Ishikawa (cell line): ENCODE measurements at regions not wholly inside any gene's neighbourhood (a gene's known extent, or its start where the extent isn't known, plus 50 kb on each side); places are given as distances from the start of the nearest gene placed in this dataset.
A peak's percentile ranks its signal among the peaks of the same experiment; 100 is the strongest.

Experiments used
- CEBPB ChIP-seq: IDR thresholded peaks from 2 replicates; pipeline ENCODE4 v1.6.1; 2012
- CREB1 ChIP-seq: IDR thresholded peaks from 2 replicates; pipeline ENCODE4 v1.6.1; 2012; ENCODE audit warnings: low read depth
- EGR1 ChIP-seq: IDR thresholded peaks from 2 replicates; pipeline ENCODE4 v1.6.1; 2012
- EP300 ChIP-seq: IDR thresholded peaks from 2 replicates; pipeline ENCODE4 v1.6.1; 2012; ENCODE audit warnings: borderline replicate concordance
- FOXM1 ChIP-seq: IDR thresholded peaks from 2 replicates; pipeline ENCODE4 v1.6.1; 2012; ENCODE audit warnings: low read depth, borderline replicate concordance
- NFIC ChIP-seq: IDR thresholded peaks from 2 replicates; pipeline ENCODE4 v1.6.1; 2012
- RAD21 ChIP-seq: IDR thresholded peaks from 2 replicates; pipeline ENCODE4 v1.6.1; 2012; ENCODE audit warnings: low read depth
- REST ChIP-seq: IDR thresholded peaks from 2 replicates; pipeline ENCODE4 v1.6.1; 2012; ENCODE audit warnings: low read depth, mild to moderate bottlenecking
- TAF1 ChIP-seq: IDR thresholded peaks from 2 replicates; pipeline ENCODE4 v1.6.1; 2012; ENCODE audit warnings: low read depth, mild to moderate bottlenecking
- TCF12 ChIP-seq: IDR thresholded peaks from 2 replicates; pipeline ENCODE4 v1.6.1; 2012; ENCODE audit warnings: low read depth
- TEAD4 ChIP-seq: IDR thresholded peaks from 2 replicates; pipeline ENCODE4 v1.6.1; 2012
- YY1 ChIP-seq: IDR thresholded peaks from 2 replicates; pipeline ENCODE4 v1.6.1; 2012; ENCODE audit warnings: low read depth
- ZBTB7A ChIP-seq: IDR thresholded peaks from 2 replicates; pipeline ENCODE4 v1.6.1; 2012; ENCODE audit warnings: low read depth
- TF ChIP-seq, protein P1 (sequence below): IDR thresholded peaks from 2 replicates; pipeline ENCODE4 v1.6.1; 2012
- TF ChIP-seq, protein P2 (sequence below): IDR thresholded peaks from 2 replicates; pipeline ENCODE4 v1.6.1; 2012

- TF ChIP-seq, protein P1, sequence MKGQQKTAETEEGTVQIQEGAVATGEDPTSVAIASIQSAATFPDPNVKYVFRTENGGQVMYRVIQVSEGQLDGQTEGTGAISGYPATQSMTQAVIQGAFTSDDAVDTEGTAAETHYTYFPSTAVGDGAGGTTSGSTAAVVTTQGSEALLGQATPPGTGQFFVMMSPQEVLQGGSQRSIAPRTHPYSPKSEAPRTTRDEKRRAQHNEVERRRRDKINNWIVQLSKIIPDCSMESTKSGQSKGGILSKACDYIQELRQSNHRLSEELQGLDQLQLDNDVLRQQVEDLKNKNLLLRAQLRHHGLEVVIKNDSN = no peak
- TF ChIP-seq CREB1 = no peak
- TF ChIP-seq TCF12 = no peak
- no peak for TF ChIP-seq CEBPB
- TF ChIP-seq EP300 = no peak
- TF ChIP-seq YY1 = no peak
- no peak for TF ChIP-seq EGR1
- no peak for TF ChIP-seq FOXM1
- TF ChIP-seq TEAD4 = no peak
- TF ChIP-seq ZBTB7A = no peak
- no peak for TF ChIP-seq REST
- no peak for TF ChIP-seq NFIC
Measured at GRCh38 chr18:1075876-1076275, 171.2 kb downstream of the ADCYAP1 start.

- no peak for TF ChIP-seq FOXM1
- no peak for TF ChIP-seq EP300
- TF ChIP-seq TCF12 = no peak
- TF ChIP-seq RAD21 = no peak
- no peak for TF ChIP-seq ZBTB7A
- TF ChIP-seq EGR1 = no peak
- TF ChIP-seq TEAD4 = no peak
- no peak for TF ChIP-seq CEBPB
- TF ChIP-seq YY1 = no peak
- TF ChIP-seq CREB1 = no peak
- TF ChIP-seq TAF1 = no peak
- TF ChIP-seq NFIC = no peak
- TF ChIP-seq, protein P1 = no peak
- TF ChIP-seq, protein P2, sequence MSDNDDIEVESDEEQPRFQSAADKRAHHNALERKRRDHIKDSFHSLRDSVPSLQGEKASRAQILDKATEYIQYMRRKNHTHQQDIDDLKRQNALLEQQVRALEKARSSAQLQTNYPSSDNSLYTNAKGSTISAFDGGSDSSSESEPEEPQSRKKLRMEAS = no peak
- TF ChIP-seq REST = no peak
Measured at GRCh38 chr18:1078301-1078700, 173.6 kb downstream of the ADCYAP1 start.

DNA sequence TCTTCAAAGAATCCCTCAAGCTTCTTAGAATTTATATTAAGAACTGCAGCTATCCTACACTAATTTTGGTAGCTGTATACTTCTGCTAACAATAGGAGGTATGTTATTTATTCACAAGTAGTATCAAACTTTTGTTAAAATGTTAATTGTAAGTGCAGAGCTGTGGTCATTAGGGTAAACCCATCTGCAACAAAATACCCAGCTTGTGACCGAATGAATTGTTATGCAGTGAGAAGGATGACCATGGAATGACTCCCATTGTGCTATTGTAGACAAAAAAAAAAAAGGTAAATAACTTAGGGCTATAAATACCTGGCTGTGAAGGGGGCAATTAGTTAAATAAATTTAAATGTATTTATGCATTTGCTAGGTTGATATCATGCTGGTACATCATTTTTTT lies 186.1 kb downstream of the ADCYAP1 start:
- TF ChIP-seq, protein P2 = no peak
- TF ChIP-seq REST = no peak
- TF ChIP-seq CREB1 = no peak
- no peak for TF ChIP-seq FOXM1
- no peak for TF ChIP-seq CEBPB
- TF ChIP-seq TEAD4 = no peak
- TF ChIP-seq TAF1 = no peak
- TF ChIP-seq EGR1 = no peak
- TF ChIP-seq NFIC = no peak
- TF ChIP-seq ZBTB7A = no peak
- TF ChIP-seq YY1 = no peak
- no peak for TF ChIP-seq RAD21
- no peak for TF ChIP-seq TCF12
- TF ChIP-seq, protein P1 = no peak
- TF ChIP-seq EP300 = no peak

GRCh38 chr18:1092228-1092627 lies 187.6 kb downstream of the ADCYAP1 start:
- TF ChIP-seq REST = peak; percentile 91
- TF ChIP-seq ZBTB7A = no peak
